H1 (cell line): ENCODE measurements at regions not wholly inside any gene's neighbourhood (a gene's known extent, or its start where the extent isn't known, plus 50 kb on each side); places are given as distances from the start of the nearest gene placed in this dataset.

Experiments
- CTCF ChIA-PET: fragments of 300-600 bp; sonication (Branson Sonifier 250); formaldehyde crosslinking; loops from one replicate; lab custom pipeline; 2021; ENCODE audit not compliant: partially characterized antibody; lab: Charles Lee
- POLR2A ChIA-PET: fragments of 300-600 bp; sonication (Branson Sonifier 250); formaldehyde crosslinking; loops from one replicate; lab custom pipeline; 2021; ENCODE audit warnings: inconsistent platforms; ENCODE audit not compliant: partially characterized antibody; lab: Charles Lee
- DNase-seq, 2 experiments: peaks; one replicate each; pipeline versions ENCODE4 v3.0.0 to v3.0.0-alpha.2; 2010 to 2022; ENCODE audit warnings: low spot score in 2 of 2, low read depth in 1 of 2, mixed read lengths in 1 of 2
- FAIRE-seq: peaks from 2 replicates; lab custom pipeline; 2011; peaks lifted over from hg19 to GRCh38; lab: Jason Lieb, UNC
- H2AFZ ChIP-seq: 2 replicates; pipeline ENCODE4 v1.8.1; 2012; ENCODE audit warnings: low read length, inconsistent platforms
- H2AK5ac ChIP-seq: 2 replicates; pipeline ENCODE4 v1.6.1; 2013; ENCODE audit warnings: low read depth, low read length
- H2BK120ac ChIP-seq: replicated peaks from 2 replicates; pipeline ENCODE3; 2013; ENCODE audit warnings: low read depth, low read length, inconsistent platforms
- H2BK12ac ChIP-seq: 2 replicates; pipeline ENCODE4 v1.6.1; 2013; ENCODE audit warnings: low read depth, low read length
- H2BK15ac ChIP-seq: 2 replicates; pipeline ENCODE4 v1.6.1; 2013; ENCODE audit warnings: low read length
- H2BK20ac ChIP-seq: 2 replicates; pipeline ENCODE4 v1.6.1; 2013; ENCODE audit warnings: low read length
- H2BK5ac ChIP-seq: 2 replicates; pipeline ENCODE4 v1.6.1; 2013; ENCODE audit warnings: low read depth, low read length
- H3K14ac ChIP-seq: 2 replicates; pipeline ENCODE4 v1.6.1; 2013; ENCODE audit warnings: inconsistent platforms; ENCODE audit not compliant: insufficient read length
- H3K18ac ChIP-seq: 2 replicates; pipeline ENCODE4 v1.6.1; 2013; ENCODE audit warnings: low read length; ENCODE audit errors: extremely low read depth
- H3K23ac ChIP-seq: 2 replicates; pipeline ENCODE4 v1.6.1; 2013; ENCODE audit warnings: inconsistent platforms; ENCODE audit not compliant: insufficient read length
- H3K23me2 ChIP-seq: 2 replicates; pipeline ENCODE4 v1.6.1; 2013; ENCODE audit warnings: low read depth, low read length
- H3K27ac ChIP-seq: 2 replicates; pipeline ENCODE4 v1.6.1; 2011; ENCODE audit warnings: low read depth, low read length, inconsistent platforms
- H3K27me3 ChIP-seq, 4 experiments: replicated peaks in 1 of 4; 1 replicate in 1 of 4; 2 replicates in 3 of 4; pipeline versions ENCODE4 v1.6.1 to v1.8.1; 2011 to 2013; ENCODE audit warnings: low read length in 3 of 4, mild to moderate bottlenecking in 3 of 4, inconsistent platforms in 2 of 4, mixed read lengths in 2 of 4, moderate library complexity in 1 of 4; ENCODE audit not compliant: control insufficient read depth in 3 of 4, insufficient read depth in 3 of 4; ENCODE audit errors: extremely low read depth in 1 of 4
- H3K36me3 ChIP-seq, 4 experiments: 2 replicates each; pipeline versions ENCODE4 v1.6.1 to v1.8.1; 2011 to 2013; ENCODE audit warnings: mild to moderate bottlenecking in 4 of 4, low read length in 3 of 4, moderate library complexity in 2 of 4, control low read depth in 1 of 4, inconsistent platforms in 1 of 4; ENCODE audit not compliant: insufficient read depth in 4 of 4, control insufficient read depth in 2 of 4
- H3K4ac ChIP-seq: replicated peaks from 2 replicates; pipeline ENCODE3; 2013; ENCODE audit warnings: low read length, low read depth, mixed read lengths, inconsistent platforms; ENCODE audit not compliant: insufficient read length
- H3K4me1 ChIP-seq, 4 experiments: replicated peaks in 1 of 4; 1 replicate in 1 of 4; 2 replicates in 3 of 4; pipeline versions ENCODE4 v1.6.1 to v1.8.1; 2011 to 2013; ENCODE audit warnings: low read length in 3 of 4, inconsistent platforms in 2 of 4, mixed read lengths in 1 of 4; ENCODE audit not compliant: insufficient read depth in 4 of 4, control insufficient read depth in 3 of 4
- H3K4me2 ChIP-seq, 2 experiments: 2 replicates each; pipeline versions ENCODE4 v1.6.1 to v1.8.1; 2011 to 2013; ENCODE audit warnings: low read depth in 2 of 2, low read length in 2 of 2, control low read depth in 1 of 2, inconsistent platforms in 1 of 2, mild to moderate bottlenecking in 1 of 2; ENCODE audit not compliant: insufficient read depth in 1 of 2
- H3K4me3 ChIP-seq, 4 experiments: fragments of 200-600, 300-600 bp in 1 of 4; sonication (generic), shearing (Covaris generic), sonication (Bioruptor Twin) in 1 of 4; 2 replicates each; pipeline versions ENCODE4 v1.5.1 to v1.8.1; 2011 to 2016; ENCODE audit warnings: low read length in 4 of 4, low read depth in 3 of 4, control low read depth in 2 of 4, inconsistent platforms in 2 of 4, mild to moderate bottlenecking in 2 of 4, mixed read lengths in 1 of 4, moderate library complexity in 1 of 4; ENCODE audit not compliant: insufficient read depth in 2 of 4; ENCODE audit errors: extremely low read depth in 1 of 4
- H3K56ac ChIP-seq: replicated peaks from 2 replicates; pipeline ENCODE3; 2013; ENCODE audit warnings: low read depth, mild to moderate bottlenecking, mixed read lengths, low read length, inconsistent platforms; ENCODE audit not compliant: insufficient read length
- H3K79me1 ChIP-seq: 2 replicates; pipeline ENCODE4 v1.6.1; 2013; ENCODE audit warnings: low read depth, low read length, control low read depth
- H3K79me2 ChIP-seq, 2 experiments: 2 replicates each; pipeline versions ENCODE4 v1.6.1 to v1.8.1; 2012 to 2013; ENCODE audit warnings: low read length in 2 of 2, mild to moderate bottlenecking in 2 of 2, inconsistent platforms in 1 of 2; ENCODE audit not compliant: insufficient read depth in 2 of 2, control insufficient read depth in 1 of 2
- H3K9ac ChIP-seq, 4 experiments: replicated peaks in 1 of 4; 1 replicate in 1 of 4; 2 replicates in 3 of 4; pipeline versions ENCODE4 v1.6.1 to v1.8.1; 2011 to 2013; ENCODE audit warnings: low read depth in 3 of 4, low read length in 3 of 4, control low read depth in 2 of 4, mild to moderate bottlenecking in 2 of 4, moderate library complexity in 2 of 4, inconsistent platforms in 1 of 4; ENCODE audit errors: extremely low read depth in 1 of 4
- H3K9me3 ChIP-seq, 2 experiments: 2 replicates each; pipeline versions ENCODE4 v1.6.1 to v1.8.1; 2012 to 2013; ENCODE audit warnings: mild to moderate bottlenecking in 2 of 2, moderate library complexity in 2 of 2, control low read depth in 1 of 2, inconsistent platforms in 1 of 2, low read depth in 1 of 2, low read length in 1 of 2, mixed read lengths in 1 of 2; ENCODE audit not compliant: insufficient read depth in 2 of 2
- H4K20me1 ChIP-seq, 2 experiments: replicated peaks in 1 of 2; 2 replicates each; pipeline versions ENCODE3 to v1.8.1; 2011 to 2013; ENCODE audit warnings: inconsistent platforms in 2 of 2, low read length in 2 of 2, mild to moderate bottlenecking in 1 of 2; ENCODE audit not compliant: insufficient read depth in 2 of 2, control insufficient read depth in 1 of 2
- H4K5ac ChIP-seq: 2 replicates; pipeline ENCODE4 v1.6.1; 2013; ENCODE audit warnings: low read length, low read depth, mixed read lengths, inconsistent platforms; ENCODE audit not compliant: insufficient read length
- H4K8ac ChIP-seq: 2 replicates; pipeline ENCODE4 v1.8.0; 2013; ENCODE audit warnings: mild to moderate bottlenecking, moderate library complexity, low read length, inconsistent platforms; ENCODE audit not compliant: insufficient read depth; ENCODE audit errors: extremely low read depth
- H4K91ac ChIP-seq: replicated peaks from 2 replicates; pipeline ENCODE3; 2013; ENCODE audit warnings: low read length, mixed read lengths, inconsistent platforms; ENCODE audit not compliant: insufficient read length
- SAP30 ChIP-seq: fragments of 300-600 bp; sonication (generic); IDR thresholded peaks from 2 replicates; pipeline ENCODE4 v1.7.1; 2012; ENCODE audit warnings: low read length, moderate library complexity, mild to moderate bottlenecking, inconsistent platforms; ENCODE audit not compliant: insufficient read depth, insufficient replicate concordance
- WGBS, 2 experiments: shearing (Covaris generic) in 1 of 2; methylation state at CpG; one replicate each; pipeline versions ENCODE4 v1.1.6 to v1.1.7; 2013 to 2015; ENCODE audit warnings: low lambda C conversion rate in 2 of 2, mixed read lengths in 2 of 2, inconsistent platforms in 1 of 2, low coverage in 1 of 2, missing lambda C conversion rate in 1 of 2; ENCODE audit not compliant: insufficient replicate concordance in 2 of 2, insufficient coverage in 1 of 2, insufficient read length in 1 of 2; ENCODE audit errors: extremely low coverage in 1 of 2, missing lambda C conversion rate in 1 of 2; 5-methylcytosine and 5-hydroxymethylcytosine counted together

DNA sequence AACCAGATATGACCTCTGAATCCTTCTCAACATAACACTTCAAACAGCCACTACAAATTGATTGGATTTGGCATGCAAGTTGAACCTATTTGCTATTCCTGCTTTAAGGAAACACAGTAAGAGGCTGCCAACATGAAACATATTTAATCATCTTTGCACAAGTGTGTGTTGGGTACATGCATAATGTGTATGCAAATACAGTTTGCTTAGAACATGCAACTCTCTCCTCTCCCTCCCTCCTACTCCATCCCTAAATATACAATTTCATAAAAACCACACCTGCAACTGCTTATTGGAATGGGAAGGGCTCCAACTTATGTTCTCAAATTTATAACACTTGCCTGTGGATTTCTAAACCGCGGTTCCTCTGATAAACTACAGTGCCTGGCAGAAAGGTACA lies 71.5 kb downstream of the CD83 start:
- no peak overlapping the region for H3K4ac ChIP-seq
- H4K91ac ChIP-seq: no peak overlapping the region
- peaks cover 0 to 7% (median 3%) of the 10 kb centered on the region in 4 experiments; a peak in 5 of 7 replicates for H3K4me1 ChIP-seq
- no peak overlapping the region for H2BK5ac ChIP-seq
- H3K27me3 ChIP-seq: peaks cover 0 to 2% (median 0%) of the 10 kb centered on the region in 4 experiments; a peak in 1 of 7 replicates
- H2BK20ac ChIP-seq: no peak overlapping the region
- POLR2A ChIA-PET: no interaction called here
- no peak overlapping the region for H3K4me3 ChIP-seq
- no peaks in the 10 kb centered on the region for H3K23me2 ChIP-seq
- H3K14ac ChIP-seq: no peak overlapping the region
- no peak overlapping the region for H4K8ac ChIP-seq
- no peaks in the 10 kb centered on the region; a peak in 1 of 4 replicates for H3K9me3 ChIP-seq
- no peak overlapping the region for H3K23ac ChIP-seq
- no peak overlapping the region for H3K4me2 ChIP-seq
- no peak overlapping the region for H4K5ac ChIP-seq
- no peaks in the 10 kb centered on the region for H3K79me1 ChIP-seq
- no peaks in the 10 kb centered on the region for H3K36me3 ChIP-seq
- WGBS, 2 experiments: 88% methylated on average over 2 of the region's 2 CpGs; no CpG with 5 or more reads in 1 of the 2 experiments
- no peaks in the 10 kb centered on the region for H3K79me2 ChIP-seq
- H3K56ac ChIP-seq: no peak overlapping the region
- no peak overlapping the region for H2BK120ac ChIP-seq
- no peak overlapping the region for H3K9ac ChIP-seq
- H4K20me1 ChIP-seq: no peaks in the 10 kb centered on the region
- FAIRE-seq (no peak), DNase-seq (no peak)
- no peak overlapping the region for H2BK15ac ChIP-seq
- H3K18ac ChIP-seq: no peak overlapping the region
- CTCF ChIA-PET: no interaction called here
- H2AFZ ChIP-seq: no peak overlapping the region
- H2BK12ac ChIP-seq: no peak overlapping the region
- H3K27ac ChIP-seq: no peak overlapping the region
- no peak overlapping the region for H2AK5ac ChIP-seq
- no peak for TF ChIP-seq SAP30
